HG02759 (cell line): ENCODE measurements at regions not wholly inside any gene's neighbourhood (a gene's known extent, or its start where the extent isn't known, plus 50 kb on each side); places are given as distances from the start of the nearest gene placed in this dataset.
A peak's percentile ranks its signal among the peaks of the same experiment; 100 is the strongest.

Experiments
- ATAC-seq: cut with Tn5 transposase; IDR thresholded peaks from one replicate; pipeline ENCODE4 v1.9.1; 2021; ENCODE audit warnings: mild to moderate bottlenecking, moderate library complexity; ENCODE audit not compliant: unreplicated experiment

DNA sequence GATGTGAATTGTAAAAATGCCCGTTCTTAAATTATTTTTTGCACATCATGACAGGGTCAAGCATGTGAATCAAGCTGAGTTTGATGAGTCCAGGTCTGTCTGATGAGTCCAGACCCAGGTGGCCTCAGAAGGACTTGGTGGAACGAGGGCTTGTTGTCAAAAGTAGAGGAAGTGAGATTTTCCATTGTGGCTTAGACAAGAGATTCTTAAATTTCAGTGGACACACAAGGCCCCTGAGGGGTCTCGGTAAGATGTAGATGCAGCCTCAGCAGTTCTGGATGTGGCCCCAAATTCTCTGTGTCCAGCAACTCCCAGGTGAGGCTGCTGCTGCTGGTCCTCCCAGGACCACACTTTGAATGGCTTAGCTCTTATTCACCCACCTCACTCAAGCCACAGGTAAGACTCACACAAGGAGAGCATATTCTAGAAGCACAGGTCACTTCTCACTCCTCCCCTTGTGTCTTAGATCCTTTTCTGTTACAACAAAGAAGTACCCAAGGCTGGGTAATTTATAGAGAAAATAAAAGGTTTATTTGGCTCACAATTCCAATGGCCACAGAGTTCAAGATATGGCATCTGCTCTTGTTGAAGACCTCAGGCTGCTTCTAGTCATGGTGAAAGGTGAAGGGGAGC, 98.8 kb downstream of the GGTLC2 start:
- no peak for ATAC-seq

DNA sequence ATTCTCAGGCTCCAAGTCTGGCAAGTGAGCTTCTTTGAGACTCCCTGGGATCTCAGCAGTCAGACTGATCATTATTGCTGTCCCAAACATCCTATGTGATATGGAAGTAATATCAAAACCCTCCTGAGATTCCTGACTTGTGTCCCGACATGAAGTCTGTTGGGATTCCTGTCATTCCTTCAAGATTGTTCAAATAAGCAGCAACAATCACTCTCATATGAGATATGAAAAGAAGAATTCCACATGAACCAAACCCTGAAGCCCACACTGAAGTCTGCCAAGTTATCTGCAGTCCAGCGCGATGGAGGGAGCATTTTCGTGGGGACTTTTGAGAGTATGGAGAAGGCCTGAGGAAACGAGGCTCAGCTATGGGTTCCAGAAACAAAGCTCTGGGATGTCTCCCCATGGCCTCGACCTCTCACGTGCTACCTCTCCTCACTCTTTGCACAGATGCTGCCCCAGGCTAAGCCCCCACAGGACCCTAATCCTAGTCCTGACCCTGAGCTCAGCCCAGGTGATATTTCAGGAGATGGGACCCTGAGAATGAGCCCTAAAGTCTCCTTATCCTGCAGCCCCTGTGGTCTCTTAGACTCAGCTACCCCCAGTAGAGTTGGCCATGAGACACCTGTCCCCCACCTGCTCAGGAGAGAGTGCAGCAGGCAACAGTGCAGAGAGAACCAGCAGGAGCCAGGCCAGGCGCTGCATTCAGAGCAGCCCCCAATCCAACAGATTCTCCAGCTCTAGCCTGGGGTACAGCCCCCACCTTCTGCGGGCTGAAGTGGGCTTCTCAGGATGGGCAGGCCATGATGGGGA, 100.2 kb downstream of the GGTLC2 start:
- ATAC-seq, result no peak

DNA sequence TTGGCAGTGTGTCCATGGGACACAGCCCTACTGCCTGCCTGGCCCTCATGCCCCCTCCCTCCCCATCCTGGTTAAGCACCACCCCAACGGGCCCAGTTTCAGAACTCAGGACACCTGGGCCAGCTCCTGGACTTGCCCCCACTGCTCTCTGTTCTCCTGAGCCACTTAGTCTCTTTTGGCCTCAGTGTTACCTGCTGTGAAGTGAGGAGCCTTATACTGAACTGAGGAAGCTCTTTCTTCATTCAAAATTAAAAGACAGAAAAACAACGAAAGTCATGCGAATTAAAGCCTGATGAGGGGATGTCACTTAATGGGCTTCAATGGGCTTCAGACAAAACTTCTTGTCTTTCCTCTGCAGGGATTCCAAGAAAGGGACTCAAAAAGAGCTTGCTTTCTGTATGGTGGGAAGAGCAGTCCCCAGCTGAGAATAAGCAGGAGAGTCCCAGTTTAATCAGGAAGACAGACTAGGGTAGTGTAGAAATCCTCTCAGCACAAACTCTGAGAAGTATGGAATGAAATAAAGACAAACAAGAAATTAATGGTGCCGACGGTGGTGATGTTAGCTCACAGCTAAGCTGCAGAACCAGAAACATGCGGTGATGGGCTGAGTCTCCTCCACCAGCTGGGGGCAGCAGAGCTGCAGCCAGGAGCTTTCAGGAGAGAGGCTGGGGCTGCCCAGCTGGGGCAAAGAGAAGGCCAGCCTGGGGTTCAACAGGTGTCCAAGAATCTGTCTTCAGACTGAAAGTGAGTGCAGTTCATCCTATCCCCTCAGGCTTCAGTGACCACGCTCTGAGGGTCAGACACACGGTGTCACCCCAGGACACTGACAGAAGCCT, 101.0 kb downstream of the GGTLC2 start:
- ATAC-seq, result peak; percentile 52

DNA sequence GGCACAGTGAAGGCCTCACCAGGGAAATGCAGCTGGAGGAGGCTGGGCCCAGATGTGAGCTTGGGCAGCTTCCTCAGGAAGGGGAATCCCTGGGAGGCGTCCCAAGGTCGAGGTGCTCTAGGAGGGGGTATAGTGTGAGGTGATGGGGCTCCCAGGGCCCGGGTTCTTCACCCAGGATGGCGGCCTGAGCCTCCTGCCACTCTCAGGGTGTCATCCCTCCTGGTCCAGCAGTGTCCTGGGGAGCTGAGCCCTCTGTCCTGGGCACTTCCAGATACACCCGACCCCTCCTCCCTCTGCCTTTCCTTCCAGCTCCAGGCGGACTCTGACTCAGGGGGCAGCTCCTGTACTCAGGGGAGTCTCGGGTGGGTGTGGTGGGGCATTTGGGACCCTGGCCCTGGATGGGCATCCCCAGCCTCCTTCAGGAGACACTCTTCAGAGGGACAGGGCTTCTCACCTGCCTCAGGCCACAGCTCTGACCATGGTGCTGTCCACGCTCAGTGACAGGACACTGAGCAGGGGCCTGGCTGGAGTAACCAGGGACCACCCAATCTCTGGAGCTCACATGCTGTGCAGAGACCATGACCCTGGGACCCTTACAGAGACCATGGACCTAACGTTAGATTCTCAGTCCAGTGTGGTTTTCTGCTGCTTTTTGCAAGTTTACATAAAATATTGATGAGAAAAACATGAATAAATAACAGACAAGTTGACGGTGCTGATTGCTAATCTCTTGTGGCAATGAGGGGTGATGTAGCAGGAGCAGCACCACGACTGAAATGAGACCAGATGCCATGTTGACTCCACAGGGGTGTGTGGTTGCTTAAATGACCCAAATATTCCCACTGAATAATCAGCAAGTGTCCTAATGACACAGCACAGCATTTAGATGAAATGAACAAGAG, 101.9 kb downstream of the GGTLC2 start:
- no peak for ATAC-seq

DNA sequence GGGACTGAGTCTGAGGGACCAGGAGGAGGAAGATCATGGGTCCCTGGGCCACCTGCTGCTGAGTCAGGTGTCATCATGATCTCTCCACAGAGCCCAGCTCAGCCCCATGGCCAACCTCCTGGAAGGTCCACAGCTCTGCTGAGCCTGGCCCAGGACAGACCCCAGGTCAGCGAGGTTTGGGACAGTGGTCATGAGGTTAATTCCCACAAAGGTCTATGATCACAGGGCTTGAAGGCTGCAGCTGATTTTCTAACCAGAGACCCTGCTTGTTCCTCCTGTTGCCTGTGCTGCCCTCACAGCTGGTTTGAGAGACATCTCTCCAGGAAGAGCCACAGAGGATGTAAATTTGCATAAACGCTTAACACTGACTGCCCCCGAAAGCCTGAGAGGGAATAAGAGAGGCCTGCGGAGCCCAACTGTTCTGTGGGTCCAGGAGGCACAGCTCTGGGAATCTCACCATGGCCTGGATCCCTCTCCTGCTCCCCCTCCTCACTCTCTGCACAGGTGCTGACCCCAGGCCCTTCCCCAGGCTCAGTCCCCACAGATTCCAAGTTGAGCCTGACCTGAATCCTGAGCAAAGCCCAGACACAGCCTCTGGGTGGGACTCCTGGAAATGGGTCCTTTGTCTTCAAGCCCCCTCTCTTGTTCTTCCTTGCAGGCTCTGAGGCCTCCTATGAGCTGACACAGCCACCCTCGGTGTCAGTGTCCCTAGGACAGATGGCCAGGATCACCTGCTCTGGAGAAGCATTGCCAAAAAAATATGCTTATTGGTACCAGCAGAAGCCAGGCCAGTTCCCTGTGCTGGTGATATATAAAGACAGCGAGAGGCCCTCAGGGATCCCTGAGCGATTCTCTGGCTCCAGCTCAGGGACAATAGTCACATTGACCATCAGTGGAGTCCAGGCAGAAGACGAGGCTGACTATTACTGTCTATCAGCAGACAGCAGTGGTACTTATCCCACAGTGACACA, 102.8 kb downstream of the GGTLC2 start:
- peak; percentile 58 for ATAC-seq

- ATAC-seq, result no peak
These were observed 103.9 kb downstream of the GGTLC2 start for GRCh38 chr22:22748297-22748743.

GRCh38 chr22:22748756-22749155, 104.3 kb downstream of the GGTLC2 start:
- ATAC-seq, result no peak

DNA sequence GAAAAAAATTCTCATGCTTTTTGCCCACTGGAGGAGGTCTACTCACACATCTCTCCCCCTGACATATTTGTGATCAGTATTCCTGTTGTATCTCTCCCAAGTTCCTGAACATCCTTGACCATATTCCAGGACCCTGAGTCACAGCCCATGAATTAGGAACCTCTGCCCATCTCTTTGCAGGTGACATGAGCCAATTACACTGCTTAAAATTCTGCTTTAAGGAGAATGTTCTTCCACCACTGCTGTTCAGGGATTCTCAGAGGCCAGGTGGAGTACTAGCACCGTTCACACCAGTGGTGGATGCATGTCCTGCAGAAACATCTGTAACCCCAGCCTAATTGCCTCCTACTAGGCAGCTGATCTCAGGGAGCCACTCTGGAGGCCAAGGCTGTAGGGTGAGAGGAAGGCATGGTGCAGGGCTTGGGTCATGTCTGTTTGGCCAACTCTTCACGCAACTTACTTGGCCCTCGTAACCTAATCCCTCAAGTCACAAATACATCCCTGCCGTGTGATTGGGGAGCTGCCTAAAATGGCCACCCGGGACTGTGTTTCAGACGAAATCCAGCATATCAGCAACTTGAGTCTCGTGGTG, 104.8 kb downstream of the GGTLC2 start:
- ATAC-seq, result no peak

- no peak for ATAC-seq
These were observed 106.1 kb downstream of the GGTLC2 start for GRCh38 chr22:22750335-22751042.

DNA sequence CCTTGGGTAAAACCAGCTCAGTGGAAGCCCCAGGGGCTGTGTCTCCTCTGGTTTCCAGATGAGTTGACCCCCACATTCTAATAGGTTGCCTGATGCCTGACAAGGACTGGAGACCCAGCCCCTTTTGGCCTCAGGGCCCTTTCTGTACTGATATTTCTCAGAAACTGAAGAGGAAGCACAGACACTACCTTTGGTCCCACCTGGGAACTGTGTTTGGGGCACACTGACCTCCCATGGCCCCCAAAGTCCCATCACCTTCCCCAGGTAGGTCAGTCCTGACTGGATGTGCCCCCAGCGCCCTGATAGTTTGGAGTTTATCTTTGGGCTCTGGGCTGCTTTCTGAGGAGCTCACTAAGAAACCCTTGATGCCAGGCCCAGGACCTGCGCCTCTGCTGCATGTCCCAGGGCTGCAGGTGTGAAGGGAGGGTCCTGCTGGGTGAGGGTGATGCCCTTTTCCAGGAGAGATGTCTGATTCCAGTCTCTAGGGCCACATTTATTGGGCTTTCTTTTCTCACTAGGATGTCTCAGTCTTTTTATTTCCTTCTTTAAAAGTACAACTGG, 106.7 kb downstream of the GGTLC2 start:
- no peak for ATAC-seq

GRCh38 chr22:22752199-22752555, 107.8 kb downstream of the GGTLC2 start:
- no peak for ATAC-seq

DNA sequence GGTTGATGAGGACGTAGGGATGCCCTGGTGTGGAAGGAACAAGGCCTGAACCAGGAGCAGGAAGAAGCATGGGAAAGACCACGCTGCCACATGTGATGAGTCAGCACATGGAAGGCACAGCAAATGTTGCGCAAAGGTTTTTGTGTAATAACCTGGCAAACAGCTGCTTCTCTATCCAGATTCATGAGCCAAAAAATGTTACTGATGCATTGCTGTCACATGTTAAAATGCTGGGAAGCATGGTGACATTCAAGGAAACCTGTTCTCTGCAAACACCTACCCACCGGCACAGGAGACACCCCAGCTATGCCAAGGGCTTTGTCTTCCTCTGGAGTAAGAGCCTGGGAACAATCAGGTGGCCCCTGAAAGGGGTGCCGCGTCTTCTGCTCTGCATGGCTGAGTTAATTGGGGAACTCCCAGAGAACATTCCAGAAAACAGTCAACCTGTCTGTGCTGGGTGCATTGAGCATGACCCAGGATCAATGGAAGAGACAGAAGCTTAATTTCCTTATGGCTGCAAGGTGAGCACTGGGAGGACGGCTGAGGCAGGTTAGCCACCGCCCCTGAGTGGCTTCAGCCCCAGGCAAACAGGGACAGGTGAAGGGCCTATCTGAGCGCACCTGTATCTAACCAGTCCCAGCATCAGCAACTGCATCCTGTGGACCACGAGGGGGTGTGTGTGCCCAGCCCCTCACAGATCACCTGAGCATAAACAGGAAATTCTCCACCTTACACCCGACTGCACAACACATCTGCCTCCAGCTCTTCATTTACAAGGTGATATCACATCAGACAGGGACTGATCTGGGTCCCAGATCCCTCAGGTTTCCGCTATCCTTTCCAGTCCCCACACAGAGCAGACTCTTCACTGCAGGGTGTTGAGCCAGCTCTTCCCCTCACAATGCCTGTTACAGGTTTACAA, 108.4 kb downstream of the GGTLC2 start:
- ATAC-seq, result no peak

GRCh38 chr22:22753526-22754267, 109.3 kb downstream of the GGTLC2 start:
- ATAC-seq, result peak; percentile 55

GRCh38 chr22:22754268-22754657, 109.8 kb downstream of the GGTLC2 start:
- no peak for ATAC-seq

DNA sequence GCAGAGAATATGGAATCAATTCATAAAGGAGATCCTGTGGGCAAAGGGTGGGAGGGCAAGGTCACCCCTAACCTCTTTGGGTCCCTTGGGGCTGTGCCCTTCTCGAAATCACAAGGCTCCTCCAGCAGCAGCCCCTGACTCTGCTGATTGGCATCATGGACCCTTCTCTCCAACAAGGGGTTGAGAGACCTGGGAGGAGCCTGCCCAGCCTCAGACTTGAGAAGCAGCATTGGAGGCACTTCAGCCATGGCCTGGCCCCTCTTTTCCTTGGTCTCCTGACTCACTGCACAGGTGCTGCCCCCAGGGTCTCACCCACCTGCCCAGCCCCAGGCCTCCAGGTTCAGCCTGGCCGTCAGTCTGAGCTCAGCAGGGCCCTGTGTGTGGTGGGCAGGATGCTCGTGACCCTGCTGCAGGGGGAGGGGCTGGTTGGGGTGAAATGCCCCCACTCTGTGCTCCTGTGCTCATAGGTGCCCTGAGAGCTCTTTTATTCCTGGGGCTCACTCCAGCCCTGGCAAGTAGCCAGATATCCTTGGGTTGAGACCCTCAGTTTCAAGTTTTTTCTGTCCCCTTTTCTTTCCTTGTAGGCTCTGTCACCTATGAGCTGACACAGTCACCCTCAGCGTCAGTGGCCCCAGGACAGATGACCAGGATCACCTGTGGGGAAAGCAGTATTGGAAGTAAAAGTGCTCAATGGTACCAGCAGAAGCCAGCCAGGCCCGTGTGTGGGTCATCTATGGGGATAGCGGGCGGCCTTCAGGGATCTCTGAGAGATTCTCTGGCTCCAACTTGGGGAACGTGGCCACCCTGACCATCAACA, 110.8 kb downstream of the GGTLC2 start:
- no peak for ATAC-seq

- no peak for ATAC-seq
These were observed 111.3 kb downstream of the GGTLC2 start for GRCh38 chr22:22755778-22756100.
